Sigmoid colon (tissue), 3 donors: ENCODE measurements at regions not wholly inside any gene's neighbourhood (a gene's known extent, or its start where the extent isn't known, plus 50 kb on each side); places are given as distances from the start of the nearest gene placed in this dataset.
"Not testable (repeated sequence)": the region's sequence is repeated elsewhere in the genome, so short reads cannot be mapped to it uniquely, and the experiment has no call there.

Experiments used
- CTCF ChIP-seq, 4 experiments: fragments of 450-650 bp in 3 of 4; fragments of 200-600 bp in 1 of 4; IDR thresholded peaks; one replicate each; pipeline ENCODE4 v1.5.1; 2016 to 2019; ENCODE audit warnings: antibody characterized with exemption in 4 of 4, mild to moderate bottlenecking in 3 of 4, moderate library complexity in 2 of 4
- POLR2A ChIP-seq, 2 donors: fragments of 450-650 bp; IDR thresholded peaks; one replicate each; pipeline ENCODE4 v1.6.1; 2016; ENCODE audit warnings: antibody characterized with exemption in 2 of 2, mild to moderate bottlenecking in 2 of 2, moderate library complexity in 2 of 2

- not testable (repeated sequence) for TF ChIP-seq POLR2A, CTCF (IDR thresholded peaks at IDR 0.05)
Measured at GRCh38 chr6:125386337-125386736, 84.6 kb upstream of the HDDC2 start.
